ENCODE measurements at regions not wholly inside any gene's neighbourhood (a gene's known extent, or its start where the extent isn't known, plus 50 kb on each side); places are given as distances from the start of the nearest gene placed in this dataset.

DNA sequence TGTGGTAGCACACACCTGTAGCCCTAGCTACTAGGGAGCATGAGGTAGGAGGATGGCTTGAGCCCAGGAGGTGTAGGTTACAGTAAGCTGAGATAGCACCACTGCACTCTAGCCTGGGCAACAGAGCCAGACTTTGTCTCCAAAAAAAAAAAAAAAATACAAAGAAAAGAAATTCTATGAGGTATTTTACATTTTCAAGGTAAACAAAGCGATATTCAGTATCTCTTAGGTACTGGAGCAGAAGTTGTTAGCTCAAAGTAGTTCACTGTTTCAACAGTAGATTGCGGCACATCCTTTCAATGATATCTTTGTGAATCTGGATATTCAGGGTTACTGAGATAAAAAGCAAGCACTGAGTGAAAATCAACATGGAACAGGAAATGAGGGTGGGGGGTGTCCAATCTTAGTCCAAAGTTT is 318.5 kb downstream of the ZNF621 start:
- TF ChIP-seq CTCF (IDR thresholded peaks at IDR 0.05) = no peak
- no peak for DNase-seq (ENCODE audit: low spot score)
- H3K36me3 ChIP-seq = no peaks in the 10 kb centered on the region
- no peaks in the 10 kb centered on the region for H3K27me3 ChIP-seq
- H3K4me1 ChIP-seq = peaks cover 0 to 9% of the 10 kb centered on the region in 2 donors
- H3K4me3 ChIP-seq = no peak overlapping the region
- H3K9me3 ChIP-seq = peaks cover 0 to 8% of the 10 kb centered on the region in 2 donors
- H3K27ac ChIP-seq = no peak overlapping the region

DNA sequence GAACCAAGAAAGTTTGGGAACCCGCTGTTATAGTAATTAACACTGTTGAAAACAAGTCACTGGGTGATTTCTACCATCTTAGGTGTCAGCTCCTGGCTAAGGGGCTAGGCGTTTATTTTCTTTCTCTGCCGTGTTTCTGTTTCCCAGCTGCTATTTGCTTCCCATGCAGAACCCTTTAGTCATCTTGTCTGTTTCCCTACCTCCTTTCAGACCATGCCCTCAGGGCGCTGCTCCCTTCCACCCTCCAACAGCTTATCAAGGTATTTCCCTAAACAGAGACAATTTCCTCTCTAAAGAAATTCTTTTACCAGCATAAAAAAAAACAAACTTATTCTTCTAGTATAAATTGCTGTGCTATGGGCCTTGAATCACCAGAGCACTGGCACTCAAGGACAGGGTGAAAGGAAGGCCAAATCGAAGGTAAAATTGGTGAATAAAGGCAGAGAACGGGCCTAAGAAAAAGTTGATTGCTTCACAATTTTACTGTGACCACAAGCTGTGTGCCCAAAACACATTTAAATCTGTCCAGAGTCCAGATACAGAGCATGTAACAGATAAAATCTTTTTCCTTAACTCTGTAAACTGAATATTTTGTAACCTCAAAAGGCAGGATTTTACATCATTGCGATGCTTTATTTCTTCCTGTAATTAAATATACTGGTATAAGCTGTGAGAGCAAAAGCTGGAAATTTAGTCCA is 319.2 kb downstream of the ZNF621 start:
- no peaks in the 10 kb centered on the region for H3K27me3 ChIP-seq
- no peak for TF ChIP-seq CTCF (IDR thresholded peaks at IDR 0.05)
- peaks cover 0 to 8% of the 10 kb centered on the region in 2 donors for H3K9me3 ChIP-seq
- no peak overlapping the region for H3K4me3 ChIP-seq
- no peaks in the 10 kb centered on the region for H3K36me3 ChIP-seq
- DNase-seq (ENCODE audit: low spot score) = no peak
- H3K27ac ChIP-seq = no peak overlapping the region
- H3K4me1 ChIP-seq = peaks cover 0 to 9% of the 10 kb centered on the region in 2 donors

- Histone ChIP-seq H3K9me3 (peaks cover 0 to 8% of the 10 kb centered on the region in 2 donors), H3K27me3 (no peaks in the 10 kb centered on the region), H3K36me3 (no peaks in the 10 kb centered on the region), H3K4me3 (no peak overlapping the region), H3K4me1 (peaks cover 0 to 9% of the 10 kb centered on the region in 2 donors), H3K27ac (no peak overlapping the region)
- DNase-seq (ENCODE audit: low spot score) = no peak
- TF ChIP-seq CTCF (IDR thresholded peaks at IDR 0.05) = no peak
Observed at GRCh38 chr3:40844896-40845295, 320.1 kb downstream of the ZNF621 start.

GRCh38 chr3:40845447-40845846 is 320.7 kb downstream of the ZNF621 start:
- DNase-seq (ENCODE audit: low spot score) = no peak
- peaks cover 0 to 8% of the 10 kb centered on the region in 2 donors for H3K9me3 ChIP-seq
- H3K27ac ChIP-seq = no peak overlapping the region
- no peaks in the 10 kb centered on the region for H3K36me3 ChIP-seq
- H3K4me1 ChIP-seq = peaks cover 0 to 9% of the 10 kb centered on the region in 2 donors
- H3K27me3 ChIP-seq = no peaks in the 10 kb centered on the region
- TF ChIP-seq CTCF (IDR thresholded peaks at IDR 0.05) = no peak
- no peak overlapping the region for H3K4me3 ChIP-seq

- TF ChIP-seq CTCF (IDR thresholded peaks at IDR 0.05) = no peak
- no peak for DNase-seq (ENCODE audit: low spot score)
- Histone ChIP-seq H3K4me1 (peaks cover 0 to 9% of the 10 kb centered on the region in 2 donors), H3K4me3 (no peak overlapping the region), H3K27me3 (no peaks in the 10 kb centered on the region), H3K9me3 (peaks cover 0 to 8% of the 10 kb centered on the region in 2 donors), H3K36me3 (no peaks in the 10 kb centered on the region), H3K27ac (no peak overlapping the region)
Observed at GRCh38 chr3:40845916-40846315, 321.2 kb downstream of the ZNF621 start.

DNA sequence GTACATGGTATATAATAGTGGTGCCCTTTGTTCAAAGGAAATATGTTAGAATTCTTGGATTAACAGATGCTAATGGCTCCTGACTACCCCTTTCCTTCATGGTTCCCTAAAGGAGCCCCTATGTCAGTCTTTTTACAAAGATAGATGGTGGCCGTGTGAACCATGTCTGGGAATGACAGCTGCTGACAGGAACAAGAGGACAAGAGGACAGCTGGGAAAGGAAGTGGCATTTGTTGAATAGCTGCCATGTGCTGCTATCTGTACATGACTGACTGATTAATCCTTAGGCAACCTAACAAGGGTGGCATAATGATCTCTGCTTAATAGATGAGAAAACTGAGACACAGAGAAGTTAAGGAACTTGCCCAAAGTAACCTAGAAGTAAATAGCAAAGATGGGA is 321.7 kb downstream of the ZNF621 start:
- peaks cover 0 to 9% of the 10 kb centered on the region in 2 donors for H3K4me1 ChIP-seq
- H3K36me3 ChIP-seq = no peaks in the 10 kb centered on the region
- H3K27me3 ChIP-seq = no peaks in the 10 kb centered on the region
- no peak overlapping the region for H3K4me3 ChIP-seq
- TF ChIP-seq CTCF (IDR thresholded peaks at IDR 0.05) = no peak
- peaks cover 0 to 8% of the 10 kb centered on the region in 2 donors for H3K9me3 ChIP-seq
- no peak for DNase-seq (ENCODE audit: low spot score)
- H3K27ac ChIP-seq = no peak overlapping the region

Data from right atrium auricular region (tissue), 2 donors.